HEK293 (cell line): ENCODE measurements at regions not wholly inside any gene's neighbourhood (a gene's known extent, or its start where the extent isn't known, plus 50 kb on each side); places are given as distances from the start of the nearest gene placed in this dataset.

Experiments used
- CTCF ChIA-PET: fragments of 350-600 bp; formaldehyde crosslinking; extraction: SDS; loops from one replicate; lab custom pipeline; 2021; ENCODE audit warnings: antibody characterized with exemption; lab: Yijun Ruan, JAX
- POLR2A ChIA-PET: fragments of 300-600 bp; formaldehyde crosslinking; extraction: SDS; loops from one replicate; lab custom pipeline; 2020; ENCODE audit warnings: antibody characterized with exemption, inconsistent platforms; lab: Yijun Ruan, JAX
- H3K27ac ChIP-seq: fragments of 200-500 bp; sonication (Bioruptor generic); 2 replicates; pipeline ENCODE4 v1.5.1; 2014; ENCODE audit warnings: low read depth, low read length, control low read depth, inconsistent platforms; ENCODE audit errors: extremely low read depth
- H3K36me3 ChIP-seq, 2 experiments: fragments of 200-500 bp in 1 of 2; sonication (Bioruptor generic) in 1 of 2; 1 replicate in 1 of 2; 2 replicates in 1 of 2; pipeline ENCODE4 v1.5.1; 2014 to 2017; ENCODE audit warnings: inconsistent platforms in 2 of 2, low read length in 2 of 2; ENCODE audit not compliant: control insufficient read depth in 2 of 2, insufficient read depth in 1 of 2
- H3K4me1 ChIP-seq: fragments of 200-500 bp; sonication (Bioruptor generic); 2 replicates; pipeline ENCODE4 v1.5.1; 2014; ENCODE audit warnings: mild to moderate bottlenecking, low read length, inconsistent platforms; ENCODE audit not compliant: control insufficient read depth, insufficient read depth
- H3K4me3 ChIP-seq: 2 replicates; pipeline ENCODE4 v1.5.1; 2011; ENCODE audit warnings: low read depth, mild to moderate bottlenecking, control low read depth, low read length, moderate library complexity
- H3K9me3 ChIP-seq: fragments of 200-500 bp; sonication (Bioruptor generic); 2 replicates; pipeline ENCODE4 v1.5.1; 2014; ENCODE audit warnings: low read depth, low read length, inconsistent platforms; ENCODE audit not compliant: control insufficient read depth, insufficient read depth
- ATF2 ChIP-seq: fragments of 450-650 bp; formaldehyde crosslinking; IDR thresholded peaks from 2 replicates; pipeline ENCODE4 v1.5.1; 2016; ENCODE audit warnings: missing biosample characterization, missing genetic modification characterization, low read depth
- HIC1 ChIP-seq: fragments of 450-650 bp; formaldehyde crosslinking; IDR thresholded peaks from 2 replicates; pipeline ENCODE4 v1.5.1; 2016; ENCODE audit warnings: missing biosample characterization, missing genetic modification characterization
- ZBTB20 ChIP-seq: fragments of 450-650 bp; formaldehyde crosslinking; IDR thresholded peaks from 2 replicates; pipeline ENCODE4 v1.5.1; 2016; ENCODE audit warnings: missing biosample characterization, missing genetic modification characterization
- ZBTB49 ChIP-seq: fragments of 450-650 bp; formaldehyde crosslinking; IDR thresholded peaks from 2 replicates; pipeline ENCODE4 v1.5.1; 2016; ENCODE audit warnings: missing biosample characterization, missing genetic modification characterization, low read depth
- ZFP37 ChIP-seq: fragments of 450-650 bp; formaldehyde crosslinking; IDR thresholded peaks from 2 replicates; pipeline ENCODE4 v1.5.1; 2016; ENCODE audit warnings: missing biosample characterization, missing genetic modification characterization
- ZFP69B ChIP-seq: fragments of 450-650 bp; formaldehyde crosslinking; IDR thresholded peaks from 2 replicates; pipeline ENCODE4 v1.5.1; 2016; ENCODE audit warnings: missing biosample characterization, missing genetic modification characterization
- ZNF112 ChIP-seq: fragments of 450-650 bp; formaldehyde crosslinking; IDR thresholded peaks from 2 replicates; pipeline ENCODE4 v1.5.0; 2017; ENCODE audit warnings: missing biosample characterization, missing genetic modification characterization
- ZNF23 ChIP-seq: fragments of 450-650 bp; formaldehyde crosslinking; IDR thresholded peaks from 2 replicates; pipeline ENCODE4 v1.5.1; 2016; ENCODE audit warnings: missing biosample characterization, missing genetic modification characterization, borderline replicate concordance
- ZNF274 ChIP-seq, 2 experiments: fragments of 200-500 bp in 1 of 2; fragments of 450-650 bp in 1 of 2; sonication (Bioruptor generic) in 1 of 2; formaldehyde crosslinking in 1 of 2; IDR thresholded peaks; 2 replicates each; pipeline versions ENCODE4 v1.5.1 to v1.6.1; 2014 to 2016; ENCODE audit warnings: borderline replicate concordance in 1 of 2, inconsistent platforms in 1 of 2, low read length in 1 of 2, missing biosample characterization in 1 of 2, missing genetic modification characterization in 1 of 2
- ZNF350 ChIP-seq: fragments of 450-650 bp; formaldehyde crosslinking; IDR thresholded peaks from 2 replicates; pipeline ENCODE4 v1.5.0; 2017; ENCODE audit warnings: missing biosample characterization, mild to moderate bottlenecking, missing genetic modification characterization
- ZNF366 ChIP-seq: fragments of 450-650 bp; formaldehyde crosslinking; conservative IDR thresholded peaks from 2 replicates; pipeline ENCODE4 v1.5.1; 2016; ENCODE audit warnings: missing biosample characterization, missing genetic modification characterization
- ZNF394 ChIP-seq: fragments of 450-650 bp; formaldehyde crosslinking; IDR thresholded peaks from 2 replicates; pipeline ENCODE4 v1.5.1; 2016; ENCODE audit warnings: missing biosample characterization, missing genetic modification characterization, mild to moderate bottlenecking, moderate library complexity, borderline replicate concordance
- ZNF423 ChIP-seq: fragments of 450-650 bp; formaldehyde crosslinking; IDR thresholded peaks from 2 replicates; pipeline ENCODE4 v1.5.1; 2016; ENCODE audit warnings: missing biosample characterization, missing genetic modification characterization
- ZNF473 ChIP-seq: fragments of 450-650 bp; formaldehyde crosslinking; IDR thresholded peaks from 2 replicates; pipeline ENCODE4 v1.5.1; 2017; ENCODE audit warnings: missing biosample characterization, missing genetic modification characterization
- ZNF530 ChIP-seq: fragments of 450-650 bp; formaldehyde crosslinking; IDR thresholded peaks from 2 replicates; pipeline ENCODE4 v1.5.1; 2016; ENCODE audit warnings: low read depth, missing biosample characterization, missing genetic modification characterization
- ZNF558 ChIP-seq: fragments of 450-650 bp; formaldehyde crosslinking; IDR thresholded peaks from 2 replicates; pipeline ENCODE4 v1.5.1; 2016; ENCODE audit warnings: missing biosample characterization, missing genetic modification characterization
- ZNF670 ChIP-seq: fragments of 450-650 bp; formaldehyde crosslinking; IDR thresholded peaks from 2 replicates; pipeline ENCODE4 v1.5.1; 2016; ENCODE audit warnings: missing biosample characterization, missing genetic modification characterization, low read depth
- ZNF830 ChIP-seq: fragments of 450-650 bp; IDR thresholded peaks from 2 replicates; pipeline ENCODE4 v1.5.0; 2018; ENCODE audit warnings: missing biosample characterization, missing genetic modification characterization, low read depth, mild to moderate bottlenecking, moderate library complexity
- TF ChIP-seq, protein P1 (sequence below): fragments of 450-650 bp; formaldehyde crosslinking; IDR thresholded peaks from 2 replicates; pipeline ENCODE4 v1.5.1; 2016; ENCODE audit warnings: missing biosample characterization, missing genetic modification characterization
- TF ChIP-seq, protein P2 (sequence below): fragments of 450-650 bp; formaldehyde crosslinking; IDR thresholded peaks from 2 replicates; pipeline ENCODE4 v1.5.1; 2016; ENCODE audit warnings: missing biosample characterization, missing genetic modification characterization

- POLR2A ChIA-PET = no interaction called here
- no peak overlapping the region for H3K27ac ChIP-seq
Measured at GRCh38 chr1:103197216-103197615, 88.9 kb upstream of the COL11A1 start.

More at GRCh38 chr1:103197216-103197615, 88.9 kb upstream of the COL11A1 start:
- Histone ChIP-seq H3K4me1 (no peaks in the 10 kb centered on the region), H3K9me3 (no peaks in the 10 kb centered on the region), H3K36me3 (no peaks in the 10 kb centered on the region), H3K4me3 (no peak overlapping the region)
- CTCF ChIA-PET = no interaction called here
- TF ChIP-seq ZFP69B (tag by site-specific recombination) = no peak
- no peak for TF ChIP-seq ZBTB49 (tag by site-specific recombination)
- no peak for TF ChIP-seq ZNF350 (tag by site-specific recombination)
- TF ChIP-seq ZNF423 (tag by site-specific recombination) = no peak
- TF ChIP-seq, protein P1, sequence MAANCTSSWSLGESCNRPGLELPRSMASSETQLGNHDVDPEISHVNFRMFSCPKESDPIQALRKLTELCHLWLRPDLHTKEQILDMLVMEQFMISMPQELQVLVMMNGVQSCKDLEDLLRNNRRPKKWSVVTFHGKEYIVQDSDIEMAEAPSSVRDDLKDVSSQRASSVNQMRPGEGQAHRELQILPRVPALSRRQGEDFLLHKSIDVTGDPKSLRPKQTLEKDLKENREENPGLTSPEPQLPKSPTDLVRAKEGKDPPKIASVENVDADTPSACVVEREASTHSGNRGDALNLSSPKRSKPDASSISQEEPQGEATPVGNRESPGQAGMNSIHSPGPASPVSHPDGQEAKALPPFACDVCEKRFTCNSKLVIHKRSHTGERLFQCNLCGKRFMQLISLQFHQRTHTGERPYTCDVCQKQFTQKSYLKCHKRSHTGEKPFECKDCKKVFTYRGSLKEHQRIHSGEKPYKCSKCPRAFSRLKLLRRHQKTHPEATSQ (tag by site-specific recombination) = no peak
- no peak for TF ChIP-seq ATF2 (tag by site-specific recombination)
- TF ChIP-seq ZNF394 = no peak
- TF ChIP-seq ZNF670 = no peak
- TF ChIP-seq, protein P2, sequence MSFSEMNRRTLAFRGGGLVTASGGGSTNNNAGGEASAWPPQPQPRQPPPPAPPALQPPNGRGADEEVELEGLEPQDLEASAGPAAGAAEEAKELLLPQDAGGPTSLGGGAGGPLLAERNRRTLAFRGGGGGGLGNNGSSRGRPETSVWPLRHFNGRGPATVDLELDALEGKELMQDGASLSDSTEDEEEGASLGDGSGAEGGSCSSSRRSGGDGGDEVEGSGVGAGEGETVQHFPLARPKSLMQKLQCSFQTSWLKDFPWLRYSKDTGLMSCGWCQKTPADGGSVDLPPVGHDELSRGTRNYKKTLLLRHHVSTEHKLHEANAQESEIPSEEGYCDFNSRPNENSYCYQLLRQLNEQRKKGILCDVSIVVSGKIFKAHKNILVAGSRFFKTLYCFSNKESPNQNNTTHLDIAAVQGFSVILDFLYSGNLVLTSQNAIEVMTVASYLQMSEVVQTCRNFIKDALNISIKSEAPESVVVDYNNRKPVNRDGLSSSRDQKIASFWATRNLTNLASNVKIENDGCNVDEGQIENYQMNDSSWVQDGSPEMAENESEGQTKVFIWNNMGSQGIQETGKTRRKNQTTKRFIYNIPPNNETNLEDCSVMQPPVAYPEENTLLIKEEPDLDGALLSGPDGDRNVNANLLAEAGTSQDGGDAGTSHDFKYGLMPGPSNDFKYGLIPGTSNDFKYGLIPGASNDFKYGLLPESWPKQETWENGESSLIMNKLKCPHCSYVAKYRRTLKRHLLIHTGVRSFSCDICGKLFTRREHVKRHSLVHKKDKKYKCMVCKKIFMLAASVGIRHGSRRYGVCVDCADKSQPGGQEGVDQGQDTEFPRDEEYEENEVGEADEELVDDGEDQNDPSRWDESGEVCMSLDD = no peak
- no peak for TF ChIP-seq ZNF23 (tag by site-specific recombination)
- TF ChIP-seq ZNF830 = no peak
- TF ChIP-seq HIC1 (tag by site-specific recombination) = no peak
- no peak for TF ChIP-seq ZNF558
- no peak for TF ChIP-seq ZNF366
- TF ChIP-seq ZBTB20 (tag by site-specific recombination) = no peak
- no peak for TF ChIP-seq ZNF473 (tag by site-specific recombination)
- no peak for TF ChIP-seq ZNF274 (IDR thresholded peaks at IDR 0.05; ENCODE audit: low read length)
- TF ChIP-seq ZNF274 (tag by site-specific recombination; IDR thresholded peaks at IDR 0.05; ENCODE audit: borderline replicate concordance) = no peak
- TF ChIP-seq ZNF530 = no peak
- TF ChIP-seq ZFP37 (tag by site-specific recombination) = no peak
- TF ChIP-seq ZNF112 (tag by site-specific recombination) = no peak
- TF ChIP-seq, all 188 proteins: peak for 0
